Upper lobe of left lung (tissue), 6 donors: ENCODE measurements at regions not wholly inside any gene's neighbourhood (a gene's known extent, or its start where the extent isn't known, plus 50 kb on each side); places are given as distances from the start of the nearest gene placed in this dataset.

Experiments
- ATAC-seq, 2 donors: fragments of 200-7000 bp; cut with Tn5 transposase; one replicate each; pipeline ENCODE4 v1.9.1; 2022; ENCODE audit warnings: mild to moderate bottlenecking in 2 of 2, moderate library complexity in 2 of 2; ENCODE audit not compliant: low FRiP score in 2 of 2
- DNase-seq, 2 donors: peaks; one replicate each; pipeline ENCODE4 v3.0.0-alpha.2; 2019 to 2020
- H3K27ac ChIP-seq, 4 donors: fragments of 200-600 bp; sonication (generic); one replicate each; pipeline ENCODE4 v1.5.1; 2016 to 2019
- H3K27me3 ChIP-seq, 4 donors: fragments of 200-600 bp; sonication (generic); one replicate each; pipeline ENCODE4 v1.5.1; 2017 to 2019
- H3K36me3 ChIP-seq, 4 donors: fragments of 200-600 bp; sonication (generic); one replicate each; pipeline ENCODE4 v1.5.1; 2016 to 2019
- H3K4me1 ChIP-seq, 4 donors: fragments of 200-600 bp; sonication (generic); one replicate each; pipeline ENCODE4 v1.5.1; 2018 to 2019
- H3K4me3 ChIP-seq, 4 donors: fragments of 200-600 bp; sonication (generic); one replicate each; pipeline ENCODE4 v1.5.1; 2017 to 2019; ENCODE audit warnings: mild to moderate bottlenecking in 2 of 4, moderate library complexity in 1 of 4
- H3K9me3 ChIP-seq, 4 donors: fragments of 200-600 bp; sonication (generic); one replicate each; pipeline ENCODE4 v1.5.1; 2018 to 2019
- EP300 ChIP-seq, 4 donors: sonication (generic); formaldehyde crosslinking; IDR thresholded peaks; one replicate each; pipeline ENCODE4 v1.5.1; 2017; ENCODE audit warnings: antibody characterized with exemption in 4 of 4, control low read depth in 2 of 4
- POLR2A ChIP-seq, 4 donors: fragments of 450-650 bp; IDR thresholded peaks; one replicate each; pipeline ENCODE4 v1.5.1; 2016 to 2017; ENCODE audit warnings: antibody characterized with exemption in 4 of 4, mild to moderate bottlenecking in 2 of 4
- POLR2AphosphoS5 ChIP-seq, 2 donors: sonication (generic); formaldehyde crosslinking; IDR thresholded peaks; one replicate each; pipeline ENCODE4 v1.5.1; 2017; ENCODE audit warnings: antibody characterized with exemption in 2 of 2
- WGBS, 2 donors: methylation state at CpG; one replicate each; pipeline ENCODE4 v1.1.5; 2017 to 2018; 5-methylcytosine and 5-hydroxymethylcytosine counted together
- TF ChIP-seq, protein P1 (sequence below), 6 experiments: fragments of 450-650 bp in 4 of 6; fragments of 200-600 bp in 2 of 6; sonication (generic) in 2 of 6; IDR thresholded peaks; one replicate each; pipeline ENCODE4 v1.5.1; 2016 to 2019; ENCODE audit warnings: antibody characterized with exemption in 6 of 6
- donor health status: DM: no; HTN: no; CAD: no; lungs with moderate emphysema.
- donor health status: DM: no; HTN: yes; CAD: no; lungs with severe emphysema.

- ATAC-seq, result no peak
- Histone ChIP-seq H3K27ac (no peak overlapping the region), H3K9me3 (no peaks in the 10 kb centered on the region), H3K27me3 (no peaks in the 10 kb centered on the region), H3K4me1 (no peaks in the 10 kb centered on the region), H3K36me3 (no peaks in the 10 kb centered on the region), H3K4me3 (no peak overlapping the region)
- no peak for DNase-seq
- TF ChIP-seq, protein P1, sequence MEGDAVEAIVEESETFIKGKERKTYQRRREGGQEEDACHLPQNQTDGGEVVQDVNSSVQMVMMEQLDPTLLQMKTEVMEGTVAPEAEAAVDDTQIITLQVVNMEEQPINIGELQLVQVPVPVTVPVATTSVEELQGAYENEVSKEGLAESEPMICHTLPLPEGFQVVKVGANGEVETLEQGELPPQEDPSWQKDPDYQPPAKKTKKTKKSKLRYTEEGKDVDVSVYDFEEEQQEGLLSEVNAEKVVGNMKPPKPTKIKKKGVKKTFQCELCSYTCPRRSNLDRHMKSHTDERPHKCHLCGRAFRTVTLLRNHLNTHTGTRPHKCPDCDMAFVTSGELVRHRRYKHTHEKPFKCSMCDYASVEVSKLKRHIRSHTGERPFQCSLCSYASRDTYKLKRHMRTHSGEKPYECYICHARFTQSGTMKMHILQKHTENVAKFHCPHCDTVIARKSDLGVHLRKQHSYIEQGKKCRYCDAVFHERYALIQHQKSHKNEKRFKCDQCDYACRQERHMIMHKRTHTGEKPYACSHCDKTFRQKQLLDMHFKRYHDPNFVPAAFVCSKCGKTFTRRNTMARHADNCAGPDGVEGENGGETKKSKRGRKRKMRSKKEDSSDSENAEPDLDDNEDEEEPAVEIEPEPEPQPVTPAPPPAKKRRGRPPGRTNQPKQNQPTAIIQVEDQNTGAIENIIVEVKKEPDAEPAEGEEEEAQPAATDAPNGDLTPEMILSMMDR (IDR thresholded peaks at IDR 0.05), result no peak
- no peak for TF ChIP-seq POLR2AphosphoS5 (IDR thresholded peaks at IDR 0.05)
- no peak for TF ChIP-seq POLR2A (IDR thresholded peaks at IDR 0.05)
- TF ChIP-seq EP300 (IDR thresholded peaks at IDR 0.05), result no peak
Measured at GRCh38 chr3:167188592-167188991, 191.5 kb downstream of the ZBBX start.

- no peak for DNase-seq
- WGBS, 2 donors, result 73 to 78% methylated on average over 2 of the region's 2 CpGs
- Histone ChIP-seq H3K27me3 (no peaks in the 10 kb centered on the region), H3K4me1 (no peaks in the 10 kb centered on the region), H3K36me3 (no peaks in the 10 kb centered on the region), H3K27ac (no peak overlapping the region), H3K4me3 (no peak overlapping the region), H3K9me3 (no peaks in the 10 kb centered on the region)
- ATAC-seq, result no peak
- TF ChIP-seq POLR2A (IDR thresholded peaks at IDR 0.05) (no peak), POLR2AphosphoS5 (IDR thresholded peaks at IDR 0.05) (no peak), EP300 (IDR thresholded peaks at IDR 0.05) (no peak)
- TF ChIP-seq, protein P1 (IDR thresholded peaks at IDR 0.05), result no peak
Measured at GRCh38 chr3:167187221-167187620, 192.9 kb downstream of the ZBBX start.

DNA sequence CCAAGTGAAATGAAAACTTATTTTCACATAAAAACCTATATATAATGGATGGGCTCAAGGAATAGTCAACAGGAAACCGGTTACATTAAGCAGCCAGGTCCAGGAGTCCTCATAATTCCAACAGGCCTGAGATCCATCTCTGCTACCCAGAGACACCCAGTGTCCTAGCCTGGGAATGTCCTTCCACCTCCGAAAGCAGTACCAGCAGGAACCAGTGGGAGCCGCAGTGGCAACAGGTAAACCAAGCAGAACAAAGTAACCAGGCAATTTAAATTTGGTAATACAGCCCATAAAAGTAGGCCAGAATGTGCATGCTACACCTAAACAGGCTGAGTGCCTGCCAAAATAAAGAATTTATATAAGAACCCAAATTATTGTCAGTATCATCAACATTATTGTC, 195.6 kb downstream of the ZBBX start:
- no peak for ATAC-seq
- no peaks in the 10 kb centered on the region for H3K9me3 ChIP-seq
- TF ChIP-seq POLR2A (IDR thresholded peaks at IDR 0.05), result no peak
- TF ChIP-seq, protein P1 (IDR thresholded peaks at IDR 0.05), result no peak
- no peak for TF ChIP-seq EP300 (IDR thresholded peaks at IDR 0.05)
- no peak for TF ChIP-seq POLR2AphosphoS5 (IDR thresholded peaks at IDR 0.05)
- H3K36me3 ChIP-seq, result no peaks in the 10 kb centered on the region
- 64 to 79% methylated on average over 3 of the region's 3 CpGs for WGBS, 2 donors
- H3K27me3 ChIP-seq, result no peaks in the 10 kb centered on the region
- H3K4me1 ChIP-seq, result no peaks in the 10 kb centered on the region
- no peak for DNase-seq
- no peak overlapping the region for H3K27ac ChIP-seq
- H3K4me3 ChIP-seq, result no peak overlapping the region

DNA sequence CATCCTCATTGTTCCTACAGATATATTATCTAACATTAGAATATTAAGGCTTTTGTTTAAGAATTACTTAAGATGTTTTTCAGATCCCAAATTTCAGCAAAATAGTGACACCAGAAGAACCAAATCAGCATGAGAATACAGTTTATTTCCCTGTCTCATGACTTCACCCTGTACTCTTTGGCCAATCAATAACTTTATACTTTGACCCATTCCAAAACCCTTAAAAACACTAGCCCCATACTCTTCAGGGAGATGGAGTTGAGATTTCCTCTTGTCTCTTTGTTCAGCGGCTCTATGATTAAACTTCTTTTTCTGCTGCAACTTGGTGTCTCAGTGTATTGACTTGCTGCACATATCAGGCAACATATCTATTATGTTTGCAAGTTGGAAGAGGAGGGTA, 207.7 kb downstream of the ZBBX start:
- WGBS, 2 donors, result 95 to 96% methylated on average over 1 of the region's 1 CpG
- H3K9me3 ChIP-seq, result peaks cover 0 to 10% (median 0%) of the 10 kb centered on the region in 4 donors
- H3K4me1 ChIP-seq, result no peaks in the 10 kb centered on the region

GRCh38 chr3:167167491-167167890, 212.6 kb downstream of the ZBBX start:
- Histone ChIP-seq H3K9me3 (no peaks in the 10 kb centered on the region), H3K27me3 (no peaks in the 10 kb centered on the region), H3K36me3 (no peaks in the 10 kb centered on the region), H3K27ac (no peak overlapping the region), H3K4me3 (no peak overlapping the region), H3K4me1 (no peaks in the 10 kb centered on the region)
- 61 to 71% methylated on average over 3 of the region's 3 CpGs for WGBS, 2 donors
- no peak for TF ChIP-seq POLR2A (IDR thresholded peaks at IDR 0.05)
- no peak for DNase-seq
- no peak for ATAC-seq

More for the DNA sequence above, 207.7 kb downstream of the ZBBX start:
- ATAC-seq (no peak), DNase-seq (no peak)
- TF ChIP-seq POLR2A (IDR thresholded peaks at IDR 0.05), result no peak
- no peak for TF ChIP-seq POLR2AphosphoS5 (IDR thresholded peaks at IDR 0.05)
- TF ChIP-seq, protein P1 (IDR thresholded peaks at IDR 0.05), result no peak
- no peak for TF ChIP-seq EP300 (IDR thresholded peaks at IDR 0.05)
- no peaks in the 10 kb centered on the region for H3K27me3 ChIP-seq
- no peak overlapping the region for H3K4me3 ChIP-seq
- no peaks in the 10 kb centered on the region for H3K36me3 ChIP-seq
- H3K27ac ChIP-seq, result no peak overlapping the region
